ENCODE measurements at regions not wholly inside any gene's neighbourhood (a gene's known extent, or its start where the extent isn't known, plus 50 kb on each side); places are given as distances from the start of the nearest gene placed in this dataset.

DNA sequence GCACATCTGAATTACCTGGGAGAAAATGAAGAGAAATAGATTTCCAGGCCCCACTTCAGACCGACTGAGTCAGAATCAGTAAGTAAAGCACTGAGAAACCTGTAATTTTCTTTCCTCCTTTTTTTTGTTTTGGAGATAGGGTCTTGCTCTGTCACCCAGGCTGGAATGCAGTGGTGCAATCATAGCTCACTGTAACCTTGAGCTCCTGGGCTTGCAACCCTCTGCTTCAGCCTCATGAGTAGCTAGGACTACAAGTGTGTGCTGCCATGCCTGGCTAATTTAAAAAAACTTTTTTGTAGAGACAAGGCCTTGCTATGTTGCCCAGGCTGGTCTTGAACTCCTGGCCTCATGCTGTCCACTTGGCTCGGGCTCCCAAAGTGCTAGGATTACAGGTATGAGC, 260.2 kb downstream of the STK31 start:
- dilution Hi-C loops (cut with MboI; ENCODE audit: extremely low pct_ligation_motif_present, low sequenced_read_pairs) = no loop called here
- no peaks in the 10 kb centered on the region for H3K9me3 ChIP-seq (ENCODE audit: control insufficient read depth, low read depth, low read length)
- H2AFZ ChIP-seq (ENCODE audit: control insufficient read depth, low read length) = no peak overlapping the region
- DNase-seq (ENCODE audit: low read depth, low spot score) (no peak), FAIRE-seq (no peak)
- H3K4me3 ChIP-seq (ENCODE audit: control insufficient read depth in 2 of 3, extremely low read depth in 1 of 3, insufficient read depth in 2 of 3, low read depth in 1 of 3, low read length in 3 of 3) = no peak overlapping the region
- TF ChIP-seq EZH2 (IDR thresholded peaks at IDR 0.05; ENCODE audit: low read length) = no peak
- TF ChIP-seq, protein P1, sequence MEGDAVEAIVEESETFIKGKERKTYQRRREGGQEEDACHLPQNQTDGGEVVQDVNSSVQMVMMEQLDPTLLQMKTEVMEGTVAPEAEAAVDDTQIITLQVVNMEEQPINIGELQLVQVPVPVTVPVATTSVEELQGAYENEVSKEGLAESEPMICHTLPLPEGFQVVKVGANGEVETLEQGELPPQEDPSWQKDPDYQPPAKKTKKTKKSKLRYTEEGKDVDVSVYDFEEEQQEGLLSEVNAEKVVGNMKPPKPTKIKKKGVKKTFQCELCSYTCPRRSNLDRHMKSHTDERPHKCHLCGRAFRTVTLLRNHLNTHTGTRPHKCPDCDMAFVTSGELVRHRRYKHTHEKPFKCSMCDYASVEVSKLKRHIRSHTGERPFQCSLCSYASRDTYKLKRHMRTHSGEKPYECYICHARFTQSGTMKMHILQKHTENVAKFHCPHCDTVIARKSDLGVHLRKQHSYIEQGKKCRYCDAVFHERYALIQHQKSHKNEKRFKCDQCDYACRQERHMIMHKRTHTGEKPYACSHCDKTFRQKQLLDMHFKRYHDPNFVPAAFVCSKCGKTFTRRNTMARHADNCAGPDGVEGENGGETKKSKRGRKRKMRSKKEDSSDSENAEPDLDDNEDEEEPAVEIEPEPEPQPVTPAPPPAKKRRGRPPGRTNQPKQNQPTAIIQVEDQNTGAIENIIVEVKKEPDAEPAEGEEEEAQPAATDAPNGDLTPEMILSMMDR (optimal IDR thresholded peaks at IDR 0.05 in 1 of 3, IDR thresholded peaks at IDR 0.05 in 1 of 3, conservative IDR thresholded peaks at IDR 0.05 in 1 of 3; ENCODE audit: extremely low read depth in 1 of 3, insufficient read depth in 2 of 3, low read length in 3 of 3) = no peak
- H3K27me3 ChIP-seq (ENCODE audit: control insufficient read depth, extremely low read depth, insufficient read depth, low read length) = no peaks in the 10 kb centered on the region
- no peak overlapping the region for H3K27ac ChIP-seq (ENCODE audit: control insufficient read depth, insufficient read depth, low read length)
- H3K4me2 ChIP-seq (ENCODE audit: control insufficient read depth, extremely low read depth, insufficient read depth, low read depth, low read length) = no peak overlapping the region
- H3K79me2 ChIP-seq (ENCODE audit: control insufficient read depth, insufficient read depth, low read length) = no peaks in the 10 kb centered on the region
- no peak overlapping the region for H3K9ac ChIP-seq (ENCODE audit: control insufficient read depth, extremely low read depth, insufficient read depth, low read length)
- H3K9me1 ChIP-seq (ENCODE audit: control insufficient read depth, extremely low read depth, insufficient read depth, low read length) = no peaks in the 10 kb centered on the region
- H3K4me1 ChIP-seq (ENCODE audit: control insufficient read depth, extremely low read depth, insufficient read depth, low read length) = peaks cover 3% of the 10 kb centered on the region
- no peaks in the 10 kb centered on the region for H3K36me3 ChIP-seq (ENCODE audit: control insufficient read depth in 2 of 2, extremely low read depth in 1 of 2, insufficient read depth in 2 of 2, low read length in 2 of 2)
- no peaks in the 10 kb centered on the region for H4K20me1 ChIP-seq (ENCODE audit: control insufficient read depth, extremely low read depth, insufficient read depth, low read length)

DNA sequence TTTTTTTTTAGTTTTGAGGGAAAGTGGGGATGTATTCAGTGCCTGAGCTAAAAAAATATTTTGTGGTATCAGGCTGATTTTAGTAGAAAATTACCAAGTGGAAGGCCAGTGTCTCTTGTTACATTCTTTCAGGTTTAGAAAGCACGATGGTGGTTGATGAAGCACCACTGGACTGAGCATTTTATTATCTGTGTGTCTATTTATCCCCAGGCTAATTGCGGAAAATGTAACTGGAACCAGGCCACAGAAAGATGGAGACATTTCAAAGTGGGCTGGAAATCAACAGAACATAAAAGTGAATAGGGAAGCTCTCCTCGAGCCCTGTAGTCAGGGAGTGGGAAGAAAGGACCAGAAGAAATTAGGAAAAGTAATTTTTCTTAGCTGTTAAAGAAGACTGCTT, 261.0 kb downstream of the STK31 start:
- Histone ChIP-seq H3K4me1 (ENCODE audit: control insufficient read depth, extremely low read depth, insufficient read depth, low read length) (peaks cover 3% of the 10 kb centered on the region), H3K9me1 (ENCODE audit: control insufficient read depth, extremely low read depth, insufficient read depth, low read length) (no peaks in the 10 kb centered on the region), H3K4me3 (ENCODE audit: control insufficient read depth in 2 of 3, extremely low read depth in 1 of 3, insufficient read depth in 2 of 3, low read depth in 1 of 3, low read length in 3 of 3) (no peak overlapping the region), H3K9ac (ENCODE audit: control insufficient read depth, extremely low read depth, insufficient read depth, low read length) (no peak overlapping the region), H3K9me3 (ENCODE audit: control insufficient read depth, low read depth, low read length) (no peaks in the 10 kb centered on the region), H3K4me2 (ENCODE audit: control insufficient read depth, extremely low read depth, insufficient read depth, low read depth, low read length) (no peak overlapping the region), H3K27me3 (ENCODE audit: control insufficient read depth, extremely low read depth, insufficient read depth, low read length) (no peaks in the 10 kb centered on the region), H2AFZ (ENCODE audit: control insufficient read depth, low read length) (no peak overlapping the region), H3K79me2 (ENCODE audit: control insufficient read depth, insufficient read depth, low read length) (no peaks in the 10 kb centered on the region), H4K20me1 (ENCODE audit: control insufficient read depth, extremely low read depth, insufficient read depth, low read length) (no peaks in the 10 kb centered on the region), H3K27ac (ENCODE audit: control insufficient read depth, insufficient read depth, low read length) (no peak overlapping the region), H3K36me3 (ENCODE audit: control insufficient read depth in 2 of 2, extremely low read depth in 1 of 2, insufficient read depth in 2 of 2, low read length in 2 of 2) (no peaks in the 10 kb centered on the region)
- TF ChIP-seq EZH2 (IDR thresholded peaks at IDR 0.05; ENCODE audit: low read length) = no peak
- dilution Hi-C loops (cut with MboI; ENCODE audit: extremely low pct_ligation_motif_present, low sequenced_read_pairs) = no loop called here
- FAIRE-seq (no peak), DNase-seq (ENCODE audit: low read depth, low spot score) (no peak)

DNA sequence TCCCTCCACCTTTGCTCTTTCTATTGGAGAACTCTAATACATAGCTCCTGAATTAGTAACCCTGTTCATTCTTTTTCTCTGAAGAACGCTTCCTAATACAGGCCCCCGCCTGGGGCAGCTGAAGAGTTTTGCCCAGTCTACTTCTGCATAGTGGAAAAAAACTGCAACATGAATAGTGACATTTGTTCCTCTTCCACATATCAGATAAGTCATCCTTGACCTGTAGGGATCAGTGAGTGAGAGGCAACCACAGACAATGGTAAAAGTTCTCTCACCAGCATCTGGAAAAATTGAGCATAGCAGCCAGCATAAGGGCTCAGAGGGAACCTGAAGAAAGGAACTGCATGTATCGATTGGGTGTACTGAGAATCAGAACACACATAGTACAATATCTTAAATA, 262.0 kb downstream of the STK31 start:
- Histone ChIP-seq H3K4me3 (ENCODE audit: control insufficient read depth in 2 of 3, extremely low read depth in 1 of 3, insufficient read depth in 2 of 3, low read depth in 1 of 3, low read length in 3 of 3) (no peak overlapping the region), H3K9me3 (ENCODE audit: control insufficient read depth, low read depth, low read length) (no peaks in the 10 kb centered on the region), H3K4me2 (ENCODE audit: control insufficient read depth, extremely low read depth, insufficient read depth, low read depth, low read length) (no peak overlapping the region), H3K79me2 (ENCODE audit: control insufficient read depth, insufficient read depth, low read length) (no peaks in the 10 kb centered on the region), H3K4me1 (ENCODE audit: control insufficient read depth, extremely low read depth, insufficient read depth, low read length) (peaks cover 3% of the 10 kb centered on the region), H3K27me3 (ENCODE audit: control insufficient read depth, extremely low read depth, insufficient read depth, low read length) (no peaks in the 10 kb centered on the region), H3K9me1 (ENCODE audit: control insufficient read depth, extremely low read depth, insufficient read depth, low read length) (no peaks in the 10 kb centered on the region), H3K27ac (ENCODE audit: control insufficient read depth, insufficient read depth, low read length) (no peak overlapping the region), H4K20me1 (ENCODE audit: control insufficient read depth, extremely low read depth, insufficient read depth, low read length) (no peaks in the 10 kb centered on the region), H3K36me3 (ENCODE audit: control insufficient read depth in 2 of 2, extremely low read depth in 1 of 2, insufficient read depth in 2 of 2, low read length in 2 of 2) (no peaks in the 10 kb centered on the region), H3K9ac (ENCODE audit: control insufficient read depth, extremely low read depth, insufficient read depth, low read length) (no peak overlapping the region), H2AFZ (ENCODE audit: control insufficient read depth, low read length) (no peak overlapping the region)
- TF ChIP-seq, protein P1 (optimal IDR thresholded peaks at IDR 0.05 in 1 of 3, IDR thresholded peaks at IDR 0.05 in 1 of 3, conservative IDR thresholded peaks at IDR 0.05 in 1 of 3; ENCODE audit: extremely low read depth in 1 of 3, insufficient read depth in 2 of 3, low read length in 3 of 3) = no peak
- no peak for TF ChIP-seq EZH2 (IDR thresholded peaks at IDR 0.05; ENCODE audit: low read length)
- FAIRE-seq (no peak), DNase-seq (ENCODE audit: low read depth, low spot score) (no peak)
- dilution Hi-C loops (cut with MboI; ENCODE audit: extremely low pct_ligation_motif_present, low sequenced_read_pairs) = no loop called here
